H9 (cell line): ENCODE measurements at regions not wholly inside any gene's neighbourhood (a gene's known extent, or its start where the extent isn't known, plus 50 kb on each side); places are given as distances from the start of the nearest gene placed in this dataset.

Experiments used
- DNase-seq: peaks from one replicate; pipeline ENCODE4 v3.0.0-alpha.2; 2017
- H2AFZ ChIP-seq: one replicate; pipeline ENCODE4 v1.6.1; 2013; ENCODE audit warnings: mild to moderate bottlenecking, low read length, control low read depth, moderate library complexity
- H2AK5ac ChIP-seq: 2 replicates; pipeline ENCODE4 v1.6.1; 2013; ENCODE audit warnings: low read length, control low read depth, mixed read lengths; ENCODE audit not compliant: insufficient read length
- H2BK120ac ChIP-seq: one replicate; pipeline ENCODE4 v1.6.1; 2013; ENCODE audit warnings: low read depth, mild to moderate bottlenecking, low read length, control low read depth, inconsistent platforms; ENCODE audit not compliant: poor library complexity, severe bottlenecking
- H2BK12ac ChIP-seq: 2 replicates; pipeline ENCODE4 v1.6.1; 2013; ENCODE audit warnings: low read length, control low read depth, mixed read lengths, low read depth; ENCODE audit not compliant: insufficient read length
- H2BK15ac ChIP-seq: 2 replicates; pipeline ENCODE4 v1.6.1; 2013; ENCODE audit warnings: low read depth, low read length, control low read depth
- H2BK20ac ChIP-seq: one replicate; pipeline ENCODE4 v1.6.1; 2013; ENCODE audit warnings: low read depth, mild to moderate bottlenecking, low read length, control low read depth, inconsistent platforms; ENCODE audit not compliant: poor library complexity, severe bottlenecking
- H2BK5ac ChIP-seq: 2 replicates; pipeline ENCODE4 v1.6.1; 2013; ENCODE audit warnings: low read length, control low read depth, mixed read lengths; ENCODE audit not compliant: insufficient read length
- H3K14ac ChIP-seq: 2 replicates; pipeline ENCODE4 v1.6.1; 2013; ENCODE audit warnings: low read length, control low read depth; ENCODE audit not compliant: insufficient read depth
- H3K18ac ChIP-seq: 2 replicates; pipeline ENCODE4 v1.6.1; 2013; ENCODE audit warnings: low read depth, mild to moderate bottlenecking, mixed read lengths, low read length, control low read depth; ENCODE audit not compliant: insufficient read length
- H3K23ac ChIP-seq: 2 replicates; pipeline ENCODE4 v1.6.1; 2013; ENCODE audit warnings: low read length, control low read depth, mixed read lengths, low read depth; ENCODE audit not compliant: insufficient read length
- H3K23me2 ChIP-seq: 2 replicates; pipeline ENCODE4 v1.6.1; 2013; ENCODE audit warnings: low read depth, mild to moderate bottlenecking, mixed read lengths, low read length, control low read depth; ENCODE audit not compliant: insufficient read length, poor library complexity, severe bottlenecking
- H3K27ac ChIP-seq: 2 replicates; pipeline ENCODE4 v1.5.1; 2013; ENCODE audit warnings: low read length, control low read depth, mixed read lengths, low read depth; ENCODE audit not compliant: insufficient read length
- H3K27me3 ChIP-seq: 2 replicates; pipeline ENCODE4 v1.6.1; 2013; ENCODE audit warnings: low read length, control low read depth, inconsistent platforms; ENCODE audit not compliant: insufficient read depth
- H3K4ac ChIP-seq: 2 replicates; pipeline ENCODE4 v1.6.1; 2013; ENCODE audit warnings: low read depth, mild to moderate bottlenecking, control low read depth, inconsistent platforms, low read length, moderate library complexity
- H3K4me1 ChIP-seq: 2 replicates; pipeline ENCODE4 v1.6.1; 2013; ENCODE audit warnings: low read length, control low read depth, inconsistent platforms; ENCODE audit not compliant: insufficient read depth
- H3K4me2 ChIP-seq: 2 replicates; pipeline ENCODE4 v1.6.1; 2013; ENCODE audit warnings: low read length, control low read depth, mixed read lengths; ENCODE audit not compliant: insufficient read length, insufficient read depth
- H3K56ac ChIP-seq: 2 replicates; pipeline ENCODE4 v1.6.1; 2013; ENCODE audit warnings: low read depth, mild to moderate bottlenecking, mixed read lengths, low read length, control low read depth; ENCODE audit not compliant: insufficient read length
- H3K79me1 ChIP-seq: 2 replicates; pipeline ENCODE4 v1.6.1; 2013; ENCODE audit warnings: low read depth, mild to moderate bottlenecking, moderate library complexity, low read length, control low read depth, inconsistent platforms; ENCODE audit not compliant: insufficient read depth, poor library complexity, severe bottlenecking
- H3K79me2 ChIP-seq: 2 replicates; pipeline ENCODE4 v1.6.1; 2013; ENCODE audit warnings: low read length, control low read depth, inconsistent platforms; ENCODE audit not compliant: insufficient read depth
- H3K9ac ChIP-seq: 2 replicates; pipeline ENCODE4 v1.6.1; 2013; ENCODE audit warnings: low read length, control low read depth, mixed read lengths; ENCODE audit not compliant: insufficient read length; ENCODE audit errors: extremely low read depth
- H3K9me3 ChIP-seq: one replicate; pipeline ENCODE4 v1.6.1; 2013; ENCODE audit warnings: low read depth, low read length, inconsistent platforms; ENCODE audit not compliant: control insufficient read depth
- H3T11ph ChIP-seq: one replicate; pipeline ENCODE4 v1.6.1; 2013; ENCODE audit warnings: mild to moderate bottlenecking, low read length, control low read depth, inconsistent platforms
- H4K20me1 ChIP-seq: one replicate; pipeline ENCODE4 v1.6.1; 2013; ENCODE audit not compliant: control insufficient read depth, insufficient read length, insufficient read depth
- H4K5ac ChIP-seq: 2 replicates; pipeline ENCODE4 v1.6.1; 2013; ENCODE audit warnings: low read depth, mild to moderate bottlenecking, mixed read lengths, low read length, control low read depth; ENCODE audit not compliant: insufficient read length
- H4K8ac ChIP-seq: replicated peaks from 2 replicates; pipeline ENCODE4 v1.6.1; 2013; ENCODE audit warnings: low read length, control low read depth, mixed read lengths, low read depth; ENCODE audit not compliant: insufficient read length
- H4K91ac ChIP-seq: 2 replicates; pipeline ENCODE4 v1.6.1; 2013; ENCODE audit warnings: low read depth, mild to moderate bottlenecking, moderate library complexity, mixed read lengths, low read length, control low read depth; ENCODE audit not compliant: insufficient read length
- H3K27ac Mint-ChIP-seq, 3 experiments: 2 replicates in 2 of 3; 3 replicates in 1 of 3; pipeline ENCODE4 v1.8.0; 2020 to 2021; ENCODE audit warnings: mixed read lengths in 3 of 3, mild to moderate bottlenecking in 1 of 3, moderate library complexity in 1 of 3
- H3K27me3 Mint-ChIP-seq: 2 replicates; pipeline ENCODE4 v1.8.0; 2021; ENCODE audit warnings: low read depth, mild to moderate bottlenecking, moderate library complexity, mixed read lengths
- H3K36me3 Mint-ChIP-seq, 3 experiments: 2 replicates in 2 of 3; 3 replicates in 1 of 3; pipeline ENCODE4 v1.8.0; 2020 to 2021; ENCODE audit warnings: low read depth in 3 of 3, mixed read lengths in 3 of 3; ENCODE audit not compliant: insufficient read depth in 1 of 3
- H3K4me1 Mint-ChIP-seq, 2 experiments: 2 replicates each; pipeline ENCODE4 v1.8.0; 2020; ENCODE audit warnings: mixed read lengths in 2 of 2
- H3K4me3 Mint-ChIP-seq, 2 experiments: 2 replicates in 1 of 2; 3 replicates in 1 of 2; pipeline ENCODE4 v1.8.0; 2020 to 2021; ENCODE audit warnings: mild to moderate bottlenecking in 2 of 2, mixed read lengths in 2 of 2, moderate library complexity in 1 of 2
- H3K9me3 Mint-ChIP-seq, 2 experiments: 2 replicates in 1 of 2; 3 replicates in 1 of 2; pipeline ENCODE4 v1.8.0; 2020; ENCODE audit warnings: mild to moderate bottlenecking in 2 of 2, mixed read lengths in 2 of 2, moderate library complexity in 1 of 2
- WGBS: extraction: QIAGEN DNeasy Blood & Tissue Kit; methylation state at CpG from one replicate; pipeline ENCODE4 v1.1.7; 2013; ENCODE audit warnings: missing lambda C conversion rate, low lambda C conversion rate, mixed read lengths; ENCODE audit not compliant: insufficient read length; ENCODE audit errors: extremely low coverage; 5-methylcytosine and 5-hydroxymethylcytosine counted together
- TF ChIP-seq, protein P1 (sequence below): fragments of 200-600 bp; sonication (generic); conservative IDR thresholded peaks from 3 replicates; pipeline ENCODE4 v1.8.0; 2021; ENCODE audit warnings: antibody characterized with exemption, mild to moderate bottlenecking

DNA sequence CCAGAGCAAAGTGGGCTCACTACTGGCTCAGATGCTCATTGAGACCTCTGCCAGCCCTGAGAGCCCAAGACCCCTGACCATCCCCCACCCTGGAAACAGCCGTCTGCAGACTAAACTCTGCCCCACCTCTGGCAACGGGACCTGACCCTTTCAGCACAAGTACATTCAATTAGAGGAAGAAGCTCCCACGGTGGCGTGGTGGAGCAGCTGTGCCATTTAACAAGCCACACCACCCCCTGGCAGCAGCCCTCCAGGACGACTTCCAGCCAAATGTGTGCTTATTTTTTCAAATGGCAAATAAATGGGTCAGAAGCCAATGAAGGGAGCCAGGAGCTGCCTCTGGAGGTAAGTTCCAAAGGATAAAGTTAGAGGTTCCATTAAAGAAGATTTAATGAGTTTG lies 226.7 kb downstream of the NPHP4 start:
- Histone ChIP-seq H3K4me2 (no peak overlapping the region), H3K23ac (no peak overlapping the region), H2AK5ac (no peak overlapping the region), H3T11ph (no peak overlapping the region), H2BK15ac (no peak overlapping the region), H4K91ac (peak overlapping the region; percentile 100), H3K23me2 (peaks cover 6% of the 10 kb centered on the region), H4K8ac (no peak overlapping the region), H2BK120ac (no peak overlapping the region), H3K79me1 (no peaks in the 10 kb centered on the region), H3K79me2 (no peaks in the 10 kb centered on the region), H4K20me1 (no peaks in the 10 kb centered on the region), H4K5ac (no peak overlapping the region), H3K9ac (no peak overlapping the region), H3K18ac (no peak overlapping the region), H3K4ac (no peak overlapping the region), H3K56ac (no peak overlapping the region), H2BK5ac (no peak overlapping the region), H3K27ac (no peak overlapping the region), H3K9me3 (peaks cover 6% of the 10 kb centered on the region), H2BK12ac (peak overlapping the region; percentile 52), H3K27me3 (no peaks in the 10 kb centered on the region), H2AFZ (no peak overlapping the region), H3K4me1 (peaks cover 9% of the 10 kb centered on the region; the same call in 1 of the 2 replicates), H2BK20ac (no peak overlapping the region), H3K14ac (peak overlapping the region; percentile 76)
- Mint-ChIP-seq H3K4me3 (no peak overlapping the region), H3K9me3 (peaks cover 14 to 23% of the 10 kb centered on the region in 2 experiments), H3K27ac (peak overlapping the region in 1 of 3 experiments; percentile 79; a peak in 2 of 7 replicates), H3K36me3 (peaks cover 5 to 12% (median 9%) of the 10 kb centered on the region in 3 experiments), H3K4me1 (peaks cover 49 to 50% of the 10 kb centered on the region in 2 experiments), H3K27me3 (peaks cover 28% of the 10 kb centered on the region)
- no CpG with 5 or more reads among the region's 5 CpGs for WGBS
- TF ChIP-seq, protein P1, sequence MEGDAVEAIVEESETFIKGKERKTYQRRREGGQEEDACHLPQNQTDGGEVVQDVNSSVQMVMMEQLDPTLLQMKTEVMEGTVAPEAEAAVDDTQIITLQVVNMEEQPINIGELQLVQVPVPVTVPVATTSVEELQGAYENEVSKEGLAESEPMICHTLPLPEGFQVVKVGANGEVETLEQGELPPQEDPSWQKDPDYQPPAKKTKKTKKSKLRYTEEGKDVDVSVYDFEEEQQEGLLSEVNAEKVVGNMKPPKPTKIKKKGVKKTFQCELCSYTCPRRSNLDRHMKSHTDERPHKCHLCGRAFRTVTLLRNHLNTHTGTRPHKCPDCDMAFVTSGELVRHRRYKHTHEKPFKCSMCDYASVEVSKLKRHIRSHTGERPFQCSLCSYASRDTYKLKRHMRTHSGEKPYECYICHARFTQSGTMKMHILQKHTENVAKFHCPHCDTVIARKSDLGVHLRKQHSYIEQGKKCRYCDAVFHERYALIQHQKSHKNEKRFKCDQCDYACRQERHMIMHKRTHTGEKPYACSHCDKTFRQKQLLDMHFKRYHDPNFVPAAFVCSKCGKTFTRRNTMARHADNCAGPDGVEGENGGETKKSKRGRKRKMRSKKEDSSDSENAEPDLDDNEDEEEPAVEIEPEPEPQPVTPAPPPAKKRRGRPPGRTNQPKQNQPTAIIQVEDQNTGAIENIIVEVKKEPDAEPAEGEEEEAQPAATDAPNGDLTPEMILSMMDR = no peak
- DNase-seq = no peak
